Osteocyte (in vitro differentiated cells): ENCODE measurements at regions not wholly inside any gene's neighbourhood (a gene's known extent, or its start where the extent isn't known, plus 50 kb on each side); places are given as distances from the start of the nearest gene placed in this dataset.

Experiments
- DNase-seq: peaks from one replicate; pipeline ENCODE4 v3.0.0; 2021; ENCODE audit warnings: mixed read lengths; ENCODE audit not compliant: unreplicated experiment; ENCODE audit errors: extremely low spot score
- H3K27ac Mint-ChIP-seq: one replicate; pipeline ENCODE4 v1.8.0; 2021; ENCODE audit warnings: mild to moderate bottlenecking, mixed read lengths; ENCODE audit not compliant: unreplicated experiment
- H3K27me3 Mint-ChIP-seq: one replicate; pipeline ENCODE4 v1.8.0; 2021; ENCODE audit warnings: mixed read lengths; ENCODE audit not compliant: unreplicated experiment
- H3K36me3 Mint-ChIP-seq: one replicate; pipeline ENCODE4 v1.8.0; 2021; ENCODE audit warnings: mixed read lengths; ENCODE audit not compliant: unreplicated experiment
- H3K4me1 Mint-ChIP-seq: one replicate; pipeline ENCODE4 v1.8.0; 2021; ENCODE audit warnings: mixed read lengths; ENCODE audit not compliant: unreplicated experiment
- H3K4me3 Mint-ChIP-seq: one replicate; pipeline ENCODE4 v1.8.0; 2021; ENCODE audit warnings: mild to moderate bottlenecking, moderate library complexity, mixed read lengths; ENCODE audit not compliant: unreplicated experiment
- H3K9me3 Mint-ChIP-seq: one replicate; pipeline ENCODE4 v1.8.0; 2021; ENCODE audit warnings: mixed read lengths; ENCODE audit not compliant: unreplicated experiment
- CTCF ChIP-seq: fragments of 200-600 bp; sonication (generic); IDR thresholded peaks from 2 replicates; pipeline ENCODE4 v1.5.0; 2021; ENCODE audit warnings: antibody characterized with exemption, mild to moderate bottlenecking, moderate library complexity

- Mint-ChIP-seq H3K36me3 (no peaks in the 10 kb centered on the region), H3K27ac (no peak overlapping the region), H3K4me3 (no peak overlapping the region), H3K4me1 (no peaks in the 10 kb centered on the region), H3K27me3 (no peaks in the 10 kb centered on the region), H3K9me3 (no peaks in the 10 kb centered on the region)
- DNase-seq = no peak
- TF ChIP-seq CTCF = no peak
Observed at GRCh38 chr2:14927021-14927564, 294.6 kb downstream of the LRATD1 start.

GRCh38 chr2:14928056-14928455 is 295.5 kb downstream of the LRATD1 start:
- Mint-ChIP-seq H3K4me1 (no peaks in the 10 kb centered on the region), H3K9me3 (no peaks in the 10 kb centered on the region), H3K36me3 (no peaks in the 10 kb centered on the region), H3K27ac (no peak overlapping the region), H3K27me3 (no peaks in the 10 kb centered on the region), H3K4me3 (no peak overlapping the region)
- DNase-seq = no peak
- no peak for TF ChIP-seq CTCF

DNA sequence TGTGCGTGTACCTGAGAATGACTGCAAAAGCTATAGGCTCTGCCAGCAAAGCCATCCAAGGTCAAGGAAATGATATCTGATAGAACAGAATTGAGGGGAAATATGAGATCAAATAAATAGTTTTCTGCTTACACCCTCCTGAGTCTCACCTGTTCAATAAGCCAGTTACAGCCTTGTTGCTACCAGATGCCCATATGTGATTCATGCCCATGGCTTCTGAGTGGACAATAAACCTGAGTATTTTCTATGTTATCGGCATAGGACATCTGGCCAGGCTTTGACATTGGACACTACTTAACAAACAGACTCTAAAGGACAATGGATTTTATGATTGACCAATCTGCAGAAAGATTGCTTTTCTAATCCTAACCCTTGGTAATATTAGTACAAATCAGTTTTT is 297.9 kb downstream of the LRATD1 start:
- DNase-seq = no peak
- H3K4me1 Mint-ChIP-seq = no peaks in the 10 kb centered on the region

DNA sequence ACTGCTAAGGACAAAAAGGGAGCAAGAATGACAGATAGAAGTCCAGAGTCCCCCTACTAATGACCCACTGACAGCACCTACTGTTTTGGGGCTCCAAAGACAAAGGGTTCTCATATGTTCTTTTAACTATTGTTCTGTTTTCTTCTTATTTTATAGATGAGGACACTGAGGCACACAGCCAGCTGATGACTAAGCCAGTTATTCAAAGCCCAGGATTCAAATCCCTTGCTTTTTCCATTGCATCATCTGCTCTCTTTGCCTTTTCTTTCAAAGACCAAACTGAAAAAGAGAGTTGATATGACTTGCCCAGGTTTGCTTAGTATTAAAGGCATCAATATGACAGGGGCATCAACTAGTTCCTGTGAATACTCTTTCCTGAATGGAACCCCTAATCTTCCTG is 299.8 kb downstream of the LRATD1 start:
- TF ChIP-seq CTCF = no peak
- no peak for DNase-seq
- Mint-ChIP-seq H3K27ac (no peak overlapping the region), H3K9me3 (peaks cover 10% of the 10 kb centered on the region), H3K36me3 (no peaks in the 10 kb centered on the region), H3K27me3 (peaks cover 3% of the 10 kb centered on the region), H3K4me3 (no peak overlapping the region), H3K4me1 (no peaks in the 10 kb centered on the region)

More for the DNA sequence above, 297.9 kb downstream of the LRATD1 start:
- Mint-ChIP-seq H3K27ac (no peak overlapping the region), H3K36me3 (no peaks in the 10 kb centered on the region), H3K9me3 (no peaks in the 10 kb centered on the region), H3K4me3 (no peak overlapping the region), H3K27me3 (peaks cover 3% of the 10 kb centered on the region)
- no peak for TF ChIP-seq CTCF

- Mint-ChIP-seq H3K9me3 (peaks cover 11% of the 10 kb centered on the region), H3K27me3 (peaks cover 3% of the 10 kb centered on the region), H3K27ac (no peak overlapping the region), H3K36me3 (no peaks in the 10 kb centered on the region), H3K4me3 (no peak overlapping the region), H3K4me1 (no peaks in the 10 kb centered on the region)
- no peak for TF ChIP-seq CTCF
- no peak for DNase-seq
Observed at GRCh38 chr2:14933753-14934152, 301.2 kb downstream of the LRATD1 start.
